RWPE2 (cell line): ENCODE measurements at regions not wholly inside any gene's neighbourhood (a gene's known extent, or its start where the extent isn't known, plus 50 kb on each side); places are given as distances from the start of the nearest gene placed in this dataset.

ENCODE experiments used
- ATAC-seq: fragments of 200-7000 bp; cut with Tn5 transposase; 3 replicates; pipeline ENCODE4 v1.9.1; 2021; ENCODE audit warnings: low read depth
- DNase-seq: peaks from one replicate; pipeline ENCODE4 v3.0.0-alpha.2; 2020; ENCODE audit warnings: low spot score
- H3K27ac ChIP-seq: fragments of 450-650 bp; 2 replicates; pipeline ENCODE4 v1.5.1; 2017; ENCODE audit warnings: mild to moderate bottlenecking; ENCODE audit not compliant: poor library complexity, severe bottlenecking
- H3K27me3 ChIP-seq: fragments of 250-450 bp; sonication (Bioruptor Pico); 2 replicates; pipeline ENCODE4 v1.5.1; 2021; ENCODE audit warnings: mild to moderate bottlenecking, moderate library complexity; ENCODE audit not compliant: insufficient read depth, poor library complexity, severe bottlenecking
- H3K36me3 ChIP-seq: fragments of 250-450 bp; sonication (Bioruptor Pico); 2 replicates; pipeline ENCODE4 v1.5.1; 2020; ENCODE audit warnings: low read depth, mild to moderate bottlenecking, moderate library complexity
- H3K4me1 ChIP-seq: fragments of 250-450 bp; sonication (Bioruptor Pico); 2 replicates; pipeline ENCODE4 v1.5.1; 2021; ENCODE audit warnings: mild to moderate bottlenecking, moderate library complexity; ENCODE audit not compliant: insufficient read depth, poor library complexity, severe bottlenecking
- H3K4me3 ChIP-seq: fragments of 250-450 bp; sonication (Bioruptor Pico); 2 replicates; pipeline ENCODE4 v1.5.1; 2021; ENCODE audit warnings: mild to moderate bottlenecking, moderate library complexity; ENCODE audit not compliant: severe bottlenecking
- H3K9me3 ChIP-seq: fragments of 250-450 bp; sonication (Bioruptor Pico); 2 replicates; pipeline ENCODE4 v1.5.1; 2021; ENCODE audit warnings: mild to moderate bottlenecking, moderate library complexity; ENCODE audit not compliant: severe bottlenecking
- TF ChIP-seq, protein P1 (sequence below): fragments of 450-650 bp; IDR thresholded peaks from one replicate; pipeline ENCODE4 v1.5.1; 2017; ENCODE audit warnings: mild to moderate bottlenecking, moderate library complexity; ENCODE audit not compliant: poor library complexity, severe bottlenecking

DNA sequence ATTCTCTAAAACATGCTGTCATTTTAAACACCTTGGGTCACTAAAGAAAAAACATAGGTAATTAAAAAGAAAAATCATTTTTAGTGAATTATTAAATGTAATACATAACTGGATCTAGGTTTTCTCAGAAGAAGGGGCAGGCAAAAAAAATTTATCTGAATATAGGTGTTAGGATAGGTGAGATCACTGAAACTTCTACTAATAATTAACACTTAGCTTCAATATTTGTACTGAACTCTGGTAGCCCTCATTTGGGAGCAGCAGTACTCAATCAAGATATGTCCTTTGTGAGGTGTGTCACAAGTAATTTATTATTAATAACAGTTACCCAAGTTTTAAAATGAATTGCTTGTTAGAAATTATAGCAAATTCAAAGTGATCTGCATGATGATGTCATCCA is 103.6 kb downstream of the ATP23 start:
- H3K4me3 ChIP-seq, result no peak overlapping the region
- ATAC-seq (no peak), DNase-seq (no peak)
- H3K4me1 ChIP-seq, result no peaks in the 10 kb centered on the region
- peaks cover 3% of the 10 kb centered on the region for H3K9me3 ChIP-seq
- no peaks in the 10 kb centered on the region for H3K27me3 ChIP-seq
- no peak overlapping the region for H3K27ac ChIP-seq
- TF ChIP-seq, protein P1, sequence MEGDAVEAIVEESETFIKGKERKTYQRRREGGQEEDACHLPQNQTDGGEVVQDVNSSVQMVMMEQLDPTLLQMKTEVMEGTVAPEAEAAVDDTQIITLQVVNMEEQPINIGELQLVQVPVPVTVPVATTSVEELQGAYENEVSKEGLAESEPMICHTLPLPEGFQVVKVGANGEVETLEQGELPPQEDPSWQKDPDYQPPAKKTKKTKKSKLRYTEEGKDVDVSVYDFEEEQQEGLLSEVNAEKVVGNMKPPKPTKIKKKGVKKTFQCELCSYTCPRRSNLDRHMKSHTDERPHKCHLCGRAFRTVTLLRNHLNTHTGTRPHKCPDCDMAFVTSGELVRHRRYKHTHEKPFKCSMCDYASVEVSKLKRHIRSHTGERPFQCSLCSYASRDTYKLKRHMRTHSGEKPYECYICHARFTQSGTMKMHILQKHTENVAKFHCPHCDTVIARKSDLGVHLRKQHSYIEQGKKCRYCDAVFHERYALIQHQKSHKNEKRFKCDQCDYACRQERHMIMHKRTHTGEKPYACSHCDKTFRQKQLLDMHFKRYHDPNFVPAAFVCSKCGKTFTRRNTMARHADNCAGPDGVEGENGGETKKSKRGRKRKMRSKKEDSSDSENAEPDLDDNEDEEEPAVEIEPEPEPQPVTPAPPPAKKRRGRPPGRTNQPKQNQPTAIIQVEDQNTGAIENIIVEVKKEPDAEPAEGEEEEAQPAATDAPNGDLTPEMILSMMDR, result no peak
- H3K36me3 ChIP-seq, result no peaks in the 10 kb centered on the region

DNA sequence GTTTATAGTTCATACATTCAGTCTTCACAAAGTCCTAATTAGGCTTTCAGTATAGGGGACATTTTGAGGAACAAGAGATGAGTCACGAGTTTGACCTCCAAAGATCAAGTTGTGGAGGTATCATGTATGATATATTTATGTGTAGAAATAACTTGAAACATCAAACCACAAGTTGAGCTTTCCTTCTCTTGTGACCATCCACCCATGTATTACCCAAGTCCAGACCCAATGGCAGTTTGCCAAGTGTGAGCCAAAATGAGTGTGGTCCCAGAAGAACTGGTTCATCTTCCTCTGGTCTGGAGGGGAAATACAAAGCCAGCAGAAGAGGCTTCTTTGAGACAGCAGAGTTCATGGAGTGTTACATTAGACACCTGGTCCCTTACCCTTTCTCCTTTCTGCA is 104.9 kb downstream of the ATP23 start:
- TF ChIP-seq, protein P1, result no peak
- Histone ChIP-seq H3K27me3 (no peaks in the 10 kb centered on the region), H3K36me3 (no peaks in the 10 kb centered on the region), H3K27ac (no peak overlapping the region), H3K9me3 (peaks cover 3% of the 10 kb centered on the region), H3K4me3 (no peak overlapping the region), H3K4me1 (no peaks in the 10 kb centered on the region)
- DNase-seq (no peak), ATAC-seq (no peak)

DNA sequence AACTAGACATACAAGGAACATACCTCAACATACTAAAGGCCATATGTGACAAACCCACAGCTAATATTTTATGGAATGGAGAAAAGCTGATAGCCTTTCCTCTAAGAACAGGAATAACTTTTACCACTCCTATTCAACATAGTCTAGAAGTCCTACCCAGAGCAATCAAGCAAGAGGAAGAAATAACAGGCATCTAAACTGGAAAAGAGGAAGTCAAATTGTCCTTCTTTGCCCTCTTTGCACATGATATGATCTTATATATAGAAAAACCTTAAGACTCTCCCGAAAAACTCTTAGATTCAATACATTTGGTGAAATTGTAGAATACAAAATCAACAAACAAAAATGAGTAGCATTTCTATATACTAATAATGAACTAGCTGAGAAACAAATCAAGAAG is 110.0 kb downstream of the ATP23 start:
- no peak overlapping the region for H3K4me3 ChIP-seq
- no peaks in the 10 kb centered on the region for H3K36me3 ChIP-seq
- DNase-seq (no peak), ATAC-seq (no peak)
- no peak overlapping the region for H3K27ac ChIP-seq
- TF ChIP-seq, protein P1, result no peak
- H3K9me3 ChIP-seq, result no peaks in the 10 kb centered on the region
- H3K27me3 ChIP-seq, result no peaks in the 10 kb centered on the region
- H3K4me1 ChIP-seq, result no peaks in the 10 kb centered on the region

GRCh38 chr12:58064666-58065065 is 123.3 kb downstream of the ATP23 start:
- no peak for ATAC-seq

DNA sequence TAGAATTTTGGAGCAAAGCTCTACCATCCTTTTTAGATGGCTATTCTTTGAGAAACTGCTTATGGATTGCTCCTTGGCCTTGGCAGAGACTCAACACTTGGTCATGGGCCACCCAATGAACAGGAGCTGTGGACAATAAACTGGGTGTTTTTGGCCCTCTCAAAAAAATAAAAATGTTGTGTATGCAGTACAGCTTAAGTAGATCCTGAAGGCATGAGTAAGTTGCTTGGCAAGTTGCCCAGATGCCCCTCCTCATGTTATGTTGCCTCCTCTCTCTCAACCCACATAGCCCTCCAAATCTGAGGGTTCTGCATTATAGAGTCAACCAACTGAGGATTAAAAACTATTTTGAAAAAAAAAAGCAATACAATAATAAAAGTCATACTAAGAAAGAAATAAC is 124.9 kb downstream of the ATP23 start:
- Histone ChIP-seq H3K36me3 (no peaks in the 10 kb centered on the region), H3K27me3 (no peaks in the 10 kb centered on the region), H3K9me3 (no peaks in the 10 kb centered on the region), H3K4me3 (no peak overlapping the region), H3K27ac (peak overlapping the region; percentile 97), H3K4me1 (peaks cover 54% of the 10 kb centered on the region)
- peak; percentile 40 for ATAC-seq
- peak; percentile 83 for DNase-seq
- TF ChIP-seq, protein P1, result no peak

More at GRCh38 chr12:58064666-58065065, 123.3 kb downstream of the ATP23 start:
- no peak for DNase-seq
- Histone ChIP-seq H3K9me3 (no peaks in the 10 kb centered on the region), H3K4me3 (no peak overlapping the region), H3K4me1 (peaks cover 48% of the 10 kb centered on the region), H3K27ac (no peak overlapping the region), H3K36me3 (no peaks in the 10 kb centered on the region), H3K27me3 (no peaks in the 10 kb centered on the region)
- TF ChIP-seq, protein P1, result no peak
